ENCODE measurements at regions not wholly inside any gene's neighbourhood (a gene's known extent, or its start where the extent isn't known, plus 50 kb on each side); places are given as distances from the start of the nearest gene placed in this dataset.

- TF ChIP-seq HOXA7 (CRISPR knock-in tag; IDR thresholded peaks at IDR 0.05) (no peak), CTCF (IDR thresholded peaks at IDR 0.05) (no peak), POLR2A (IDR thresholded peaks at IDR 0.05; ENCODE audit: low read length) (no peak), EP300 (IDR thresholded peaks at IDR 0.05) (no peak), ESRRA (IDR thresholded peaks at IDR 0.05; ENCODE audit: borderline replicate concordance, low read length) (no peak), RAD21 (conservative IDR thresholded peaks at IDR 0.05 in 1 of 2, IDR thresholded peaks at IDR 0.05 in 1 of 2) (no peak), MAFK (IDR thresholded peaks at IDR 0.05; ENCODE audit: partially characterized antibody) (no peak), CBX2 (IDR thresholded peaks at IDR 0.05; ENCODE audit: borderline replicate concordance, low read depth) (no peak), TP53 (CRISPR knock-in tag; IDR thresholded peaks at IDR 0.05) (no peak), CHD4 (IDR thresholded peaks at IDR 0.05; ENCODE audit: borderline replicate concordance) (no peak)
Measured at GRCh38 chr7:125370502-125370901, 440.9 kb upstream of the POT1 start.
